Peyer's patch (tissue), 4 donors: ENCODE measurements at regions not wholly inside any gene's neighbourhood (a gene's known extent, or its start where the extent isn't known, plus 50 kb on each side); places are given as distances from the start of the nearest gene placed in this dataset.

Experiments used
- DNase-seq, 3 donors: peaks; one replicate each; pipeline ENCODE4 v3.0.0-alpha.2; 2017 to 2019
- H3K27ac ChIP-seq, 4 donors: fragments of 200-600 bp; sonication (generic); one replicate each; pipeline ENCODE4 v1.5.1; 2016 to 2019
- H3K27me3 ChIP-seq, 2 donors: fragments of 200-600 bp; sonication (generic); one replicate each; pipeline ENCODE4 v1.5.1; 2019
- H3K36me3 ChIP-seq, 3 donors: fragments of 200-600 bp; sonication (generic); one replicate each; pipeline ENCODE4 v1.5.1; 2016 to 2019
- H3K4me1 ChIP-seq, 4 donors: fragments of 200-600 bp; sonication (generic); one replicate each; pipeline ENCODE4 v1.5.1; 2016 to 2019
- H3K4me3 ChIP-seq, 4 donors: fragments of 200-600 bp; sonication (generic); 1 replicate in 3 of 4; 2 replicates in 1 of 4; pipeline ENCODE4 v1.5.1; 2016 to 2019; ENCODE audit warnings: mild to moderate bottlenecking in 1 of 4
- H3K9me3 ChIP-seq, 4 donors: fragments of 200-600 bp; sonication (generic); one replicate each; pipeline ENCODE4 v1.5.1; 2016 to 2019; ENCODE audit warnings: mild to moderate bottlenecking in 1 of 4
- CTCF ChIP-seq, 6 experiments: fragments of 450-650 bp in 4 of 6; fragments of 200-600 bp in 2 of 6; sonication (generic) in 1 of 6; IDR thresholded peaks; one replicate each; pipeline ENCODE4 v1.5.1; 2017 to 2019; ENCODE audit warnings: antibody characterized with exemption in 6 of 6, mild to moderate bottlenecking in 3 of 6, moderate library complexity in 1 of 6
- POLR2A ChIP-seq, 2 donors: fragments of 450-650 bp; IDR thresholded peaks; one replicate each; pipeline ENCODE4 v1.5.1; 2017; ENCODE audit warnings: antibody characterized with exemption in 2 of 2, mild to moderate bottlenecking in 2 of 2, moderate library complexity in 2 of 2

GRCh38 chrX:55142206-55142918, 53.5 kb downstream of the PAGE2 start:
- DNase-seq: no peak
- Histone ChIP-seq H3K27me3 (no peaks in the 10 kb centered on the region), H3K4me3 (no peak overlapping the region), H3K27ac (no peak overlapping the region), H3K36me3 (no peaks in the 10 kb centered on the region), H3K9me3 (peaks cover 0 to 8% (median 0%) of the 10 kb centered on the region in 4 donors), H3K4me1 (no peaks in the 10 kb centered on the region)
- no peak for TF ChIP-seq POLR2A (IDR thresholded peaks at IDR 0.05)
- TF ChIP-seq CTCF (IDR thresholded peaks at IDR 0.05): no peak

GRCh38 chrX:55142919-55143310, 54.1 kb downstream of the PAGE2 start:
- DNase-seq: no peak
- no peak overlapping the region for H3K4me3 ChIP-seq

GRCh38 chrX:55143621-55144020, 54.8 kb downstream of the PAGE2 start:
- peaks cover 0 to 8% (median 0%) of the 10 kb centered on the region in 4 donors for H3K9me3 ChIP-seq
- no peaks in the 10 kb centered on the region for H3K27me3 ChIP-seq
- no peaks in the 10 kb centered on the region for H3K36me3 ChIP-seq
- H3K27ac ChIP-seq: no peak overlapping the region
- no peak overlapping the region for H3K4me3 ChIP-seq
- no peak for TF ChIP-seq CTCF (IDR thresholded peaks at IDR 0.05)
- TF ChIP-seq POLR2A (IDR thresholded peaks at IDR 0.05): no peak
- no peak for DNase-seq
- no peaks in the 10 kb centered on the region for H3K4me1 ChIP-seq

More at GRCh38 chrX:55142919-55143310, 54.1 kb downstream of the PAGE2 start:
- Histone ChIP-seq H3K4me1 (no peaks in the 10 kb centered on the region), H3K27me3 (no peaks in the 10 kb centered on the region), H3K36me3 (no peaks in the 10 kb centered on the region), H3K9me3 (peaks cover 0 to 8% (median 0%) of the 10 kb centered on the region in 4 donors), H3K27ac (no peak overlapping the region)
- TF ChIP-seq CTCF (IDR thresholded peaks at IDR 0.05): no peak
- no peak for TF ChIP-seq POLR2A (IDR thresholded peaks at IDR 0.05)

GRCh38 chrX:55144697-55145096, 55.9 kb downstream of the PAGE2 start:
- Histone ChIP-seq H3K27ac (no peak overlapping the region), H3K9me3 (peaks cover 0 to 3% (median 0%) of the 10 kb centered on the region in 4 donors), H3K36me3 (no peaks in the 10 kb centered on the region), H3K4me1 (no peaks in the 10 kb centered on the region), H3K27me3 (no peaks in the 10 kb centered on the region), H3K4me3 (no peak overlapping the region)
- DNase-seq: no peak
- TF ChIP-seq POLR2A (IDR thresholded peaks at IDR 0.05) (no peak), CTCF (IDR thresholded peaks at IDR 0.05) (no peak)

- no peak for DNase-seq
- H3K36me3 ChIP-seq: no peaks in the 10 kb centered on the region
These were observed 60.4 kb downstream of the PAGE2 start for GRCh38 chrX:55149242-55149641.

More at GRCh38 chrX:55149242-55149641, 60.4 kb downstream of the PAGE2 start:
- TF ChIP-seq CTCF (IDR thresholded peaks at IDR 0.05) (no peak), POLR2A (IDR thresholded peaks at IDR 0.05) (no peak)
- H3K4me3 ChIP-seq: no peak overlapping the region
- H3K4me1 ChIP-seq: no peaks in the 10 kb centered on the region
- H3K27ac ChIP-seq: no peak overlapping the region
- H3K9me3 ChIP-seq: no peaks in the 10 kb centered on the region
- H3K27me3 ChIP-seq: no peaks in the 10 kb centered on the region
